GM20000 (cell line): ENCODE measurements at regions not wholly inside any gene's neighbourhood (a gene's known extent, or its start where the extent isn't known, plus 50 kb on each side); places are given as distances from the start of the nearest gene placed in this dataset.

Source experiments
- DNase-seq: peaks from one replicate; pipeline ENCODE4 v3.0.0; 2012; ENCODE audit warnings: low spot score
- TF ChIP-seq, protein P1 (sequence below): IDR thresholded peaks from 2 replicates; pipeline ENCODE4 v1.5.1; 2012; ENCODE audit warnings: mild to moderate bottlenecking, control low read depth; ENCODE audit errors: extremely low read depth, missing control alignments

DNA sequence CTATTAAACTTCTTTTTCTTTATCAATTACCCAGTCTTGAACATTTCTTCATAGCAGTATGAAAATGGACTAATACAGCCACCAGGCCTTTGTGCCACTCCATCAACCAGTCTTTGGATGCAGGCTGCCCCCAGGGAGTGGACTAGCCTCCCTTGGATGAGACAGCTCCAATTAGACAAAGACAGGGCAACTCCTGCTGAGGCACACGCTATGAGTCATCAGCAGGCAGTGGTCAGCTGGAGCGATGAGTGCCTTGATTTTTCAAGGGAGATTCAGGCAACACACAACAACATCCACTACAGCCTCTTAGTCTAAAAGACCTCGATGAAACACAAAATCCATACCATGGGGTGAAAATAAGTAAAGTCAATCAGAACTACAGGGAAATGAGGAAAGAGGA, 160.1 kb downstream of the ARRDC4 start:
- DNase-seq = no peak
- TF ChIP-seq, protein P1, sequence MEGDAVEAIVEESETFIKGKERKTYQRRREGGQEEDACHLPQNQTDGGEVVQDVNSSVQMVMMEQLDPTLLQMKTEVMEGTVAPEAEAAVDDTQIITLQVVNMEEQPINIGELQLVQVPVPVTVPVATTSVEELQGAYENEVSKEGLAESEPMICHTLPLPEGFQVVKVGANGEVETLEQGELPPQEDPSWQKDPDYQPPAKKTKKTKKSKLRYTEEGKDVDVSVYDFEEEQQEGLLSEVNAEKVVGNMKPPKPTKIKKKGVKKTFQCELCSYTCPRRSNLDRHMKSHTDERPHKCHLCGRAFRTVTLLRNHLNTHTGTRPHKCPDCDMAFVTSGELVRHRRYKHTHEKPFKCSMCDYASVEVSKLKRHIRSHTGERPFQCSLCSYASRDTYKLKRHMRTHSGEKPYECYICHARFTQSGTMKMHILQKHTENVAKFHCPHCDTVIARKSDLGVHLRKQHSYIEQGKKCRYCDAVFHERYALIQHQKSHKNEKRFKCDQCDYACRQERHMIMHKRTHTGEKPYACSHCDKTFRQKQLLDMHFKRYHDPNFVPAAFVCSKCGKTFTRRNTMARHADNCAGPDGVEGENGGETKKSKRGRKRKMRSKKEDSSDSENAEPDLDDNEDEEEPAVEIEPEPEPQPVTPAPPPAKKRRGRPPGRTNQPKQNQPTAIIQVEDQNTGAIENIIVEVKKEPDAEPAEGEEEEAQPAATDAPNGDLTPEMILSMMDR = no peak

DNA sequence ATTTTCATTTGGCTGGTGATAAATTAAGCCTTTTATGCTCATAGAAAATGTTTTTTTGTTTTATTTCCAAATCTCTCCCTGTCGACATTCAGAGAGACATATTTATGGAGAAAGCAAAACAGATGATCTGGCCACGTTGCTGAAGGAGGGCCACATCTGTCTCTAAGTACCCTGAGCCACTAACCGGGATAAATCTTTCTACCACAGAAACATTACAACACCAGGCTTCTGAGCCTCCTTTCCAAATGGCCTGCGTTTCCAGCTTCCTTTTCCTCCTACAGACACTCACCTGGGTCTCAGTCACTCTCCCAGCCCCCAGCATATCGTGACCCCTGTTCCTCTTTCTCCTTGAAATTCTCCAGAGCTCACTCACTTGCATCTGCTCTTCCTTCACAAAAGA, 161.0 kb downstream of the ARRDC4 start:
- DNase-seq = no peak
- TF ChIP-seq, protein P1 = no peak

DNA sequence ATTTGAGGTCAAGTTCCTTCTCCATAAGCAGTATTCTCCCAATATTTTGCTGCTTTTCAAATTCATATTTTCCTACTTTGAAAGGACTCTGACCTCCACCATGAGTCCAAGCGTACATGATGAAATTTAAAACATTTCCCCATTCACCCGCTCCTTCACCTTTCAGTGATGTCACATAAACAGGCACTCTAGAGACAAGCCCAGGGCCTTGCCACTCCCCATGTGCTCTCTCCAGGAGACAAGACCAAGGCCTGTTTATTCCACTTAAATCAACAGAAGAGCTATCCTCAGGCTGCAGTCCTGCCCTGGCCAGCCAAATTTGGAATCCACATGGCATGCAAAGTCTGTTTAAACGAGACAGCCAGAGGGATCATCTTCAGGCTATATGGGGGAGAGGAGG, 161.5 kb downstream of the ARRDC4 start:
- TF ChIP-seq, protein P1 = no peak

DNA sequence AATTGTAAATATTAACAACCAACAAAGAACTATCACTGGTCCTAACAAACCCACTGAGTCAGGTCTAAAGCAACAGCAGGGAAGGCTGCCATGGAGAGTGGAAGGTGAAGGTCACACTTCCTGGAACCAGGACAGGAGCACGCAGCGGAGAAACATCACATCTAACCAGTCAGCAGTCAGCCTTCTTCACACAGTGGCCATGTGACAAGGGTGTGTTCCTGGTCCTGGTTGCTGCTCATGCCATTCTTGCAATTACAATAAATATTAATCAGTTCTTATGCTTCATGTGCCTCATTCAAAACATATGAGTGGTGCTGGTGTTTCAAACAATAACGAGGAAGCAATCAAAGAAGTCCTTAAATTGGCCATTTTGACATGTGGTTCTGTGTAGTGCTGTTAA, 162.8 kb downstream of the ARRDC4 start:
- DNase-seq = no peak
- TF ChIP-seq, protein P1 = no peak

More for the DNA sequence above, 161.5 kb downstream of the ARRDC4 start:
- no peak for DNase-seq

DNA sequence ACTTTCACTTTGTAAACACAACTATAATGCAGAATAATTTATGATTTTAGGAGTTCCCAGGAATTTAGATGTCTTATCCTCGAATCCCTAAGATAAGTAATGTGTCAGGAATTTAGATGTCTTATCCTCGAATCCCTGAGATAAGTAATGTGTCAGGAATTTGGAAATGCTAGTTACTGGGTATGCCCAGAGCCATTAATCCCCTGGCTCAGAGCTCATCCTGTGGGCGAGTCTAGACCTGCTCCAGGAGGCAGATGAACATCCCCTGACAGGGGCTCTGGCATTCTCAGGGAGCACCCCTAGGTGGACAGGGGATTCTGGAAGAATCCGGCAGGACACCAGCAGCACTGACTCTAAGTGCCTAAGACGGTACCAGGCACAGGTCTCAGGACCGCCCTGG, 163.3 kb downstream of the ARRDC4 start:
- TF ChIP-seq, protein P1 = no peak
- no peak for DNase-seq

DNA sequence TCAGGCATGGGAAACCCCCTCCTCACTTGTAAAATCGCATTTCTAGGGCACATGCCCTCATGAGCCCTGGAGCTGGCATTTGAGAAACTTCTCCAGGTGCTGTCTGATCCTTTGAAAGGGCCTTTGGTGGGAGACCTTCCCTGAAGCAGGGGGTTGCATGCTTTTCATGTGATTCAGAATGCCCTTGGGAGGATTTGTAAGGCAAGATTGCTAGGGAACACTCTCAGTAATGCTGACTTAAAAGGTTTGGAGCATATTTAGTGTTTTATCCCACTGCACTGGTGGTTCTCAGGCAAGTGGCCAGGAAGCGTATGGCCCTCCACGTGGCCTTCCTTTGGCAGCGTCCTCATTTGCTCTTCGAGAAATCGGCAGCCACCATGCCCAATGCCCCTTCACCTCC, 164.1 kb downstream of the ARRDC4 start:
- DNase-seq = no peak
- TF ChIP-seq, protein P1 = no peak

DNA sequence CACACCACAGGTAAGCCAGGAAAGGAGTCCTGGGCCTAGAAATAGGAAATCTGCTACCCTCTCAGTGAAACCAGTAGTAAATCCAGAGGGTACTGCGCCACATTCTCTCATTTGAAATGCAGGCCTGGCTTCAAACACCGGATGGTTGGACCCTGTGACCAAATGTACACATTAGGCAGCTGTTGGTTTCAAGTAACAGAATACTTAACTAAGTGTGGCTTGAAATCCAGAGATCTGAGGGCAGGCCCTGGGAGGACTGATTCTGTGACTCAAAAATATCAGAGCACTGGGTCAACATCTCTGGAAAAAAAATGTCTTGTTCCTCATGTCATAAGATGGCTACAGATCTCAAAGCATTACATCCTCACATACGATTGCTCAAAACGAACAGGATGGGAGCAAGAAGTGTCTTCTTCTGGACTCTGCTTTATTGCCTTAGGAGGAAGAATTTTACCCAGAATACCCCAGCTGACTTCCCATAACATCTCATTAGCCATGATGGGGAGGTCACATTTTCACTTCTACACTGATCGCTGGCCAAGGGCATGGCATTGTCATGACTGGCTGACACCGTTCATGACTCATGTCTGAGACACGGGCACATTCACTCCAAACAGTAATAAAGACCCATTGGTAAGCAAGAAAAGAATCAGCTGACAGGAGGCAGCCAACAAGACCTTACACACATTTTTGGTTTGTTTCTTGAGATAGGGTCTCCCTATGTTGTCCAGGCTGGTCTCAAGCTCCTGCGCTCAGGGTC, 166.0 kb downstream of the ARRDC4 start:
- no peak for DNase-seq
- TF ChIP-seq, protein P1 = no peak
